Stimulated activated naive B cell treated with anti-CD40 and anti-IgM and Interleukin-4, amounts not matched to agents 10 μg/mL and 1 μg/mL and 100 μg/mL, for 72 hours (primary cell): ENCODE measurements at regions not wholly inside any gene's neighbourhood (a gene's known extent, or its start where the extent isn't known, plus 50 kb on each side); places are given as distances from the start of the nearest gene placed in this dataset.

Experiments used
- ATAC-seq, 2 donors: fragments of 150-1000 bp; cut with Tn5 transposase; replicated peaks; 2 replicates each; pipeline ENCODE4 v1.10.0; 2021; ENCODE audit warnings: moderate library complexity in 1 of 2
- DNase-seq: peaks from one replicate; pipeline ENCODE4 v3.0.0; 2021
- H3K27ac Mint-ChIP-seq: one replicate; pipeline ENCODE4 v1.8.0; 2022; ENCODE audit warnings: mild to moderate bottlenecking, mixed read lengths
- H3K27me3 Mint-ChIP-seq, 2 donors: one replicate each; pipeline ENCODE4 v1.8.0; 2022; ENCODE audit warnings: mixed read lengths in 2 of 2
- H3K36me3 Mint-ChIP-seq, 2 donors: one replicate each; pipeline ENCODE4 v1.8.0; 2022; ENCODE audit warnings: mixed read lengths in 2 of 2, mild to moderate bottlenecking in 1 of 2
- H3K4me1 Mint-ChIP-seq, 2 donors: one replicate each; pipeline ENCODE4 v1.8.0; 2022; ENCODE audit warnings: mixed read lengths in 2 of 2, mild to moderate bottlenecking in 1 of 2
- H3K4me3 Mint-ChIP-seq, 2 donors: one replicate each; pipeline ENCODE4 v1.8.0; 2022; ENCODE audit warnings: mild to moderate bottlenecking in 2 of 2, mixed read lengths in 2 of 2, moderate library complexity in 1 of 2
- H3K9me3 Mint-ChIP-seq, 2 donors: one replicate each; pipeline ENCODE4 v1.8.0; 2022; ENCODE audit warnings: mixed read lengths in 2 of 2, mild to moderate bottlenecking in 1 of 2

GRCh38 chr15:26097216-26097615 lies 234.1 kb upstream of the ATP10A start:
- no peak overlapping the region for H3K4me3 Mint-ChIP-seq
- peaks cover 0 to 4% of the 10 kb centered on the region in 2 donors for H3K4me1 Mint-ChIP-seq
- ATAC-seq: no peak
- no peaks in the 10 kb centered on the region for H3K36me3 Mint-ChIP-seq
- no peaks in the 10 kb centered on the region for H3K9me3 Mint-ChIP-seq
- no peak for DNase-seq
- H3K27me3 Mint-ChIP-seq: peaks cover 32 to 45% of the 10 kb centered on the region in 2 donors
- no peak overlapping the region for H3K27ac Mint-ChIP-seq

DNA sequence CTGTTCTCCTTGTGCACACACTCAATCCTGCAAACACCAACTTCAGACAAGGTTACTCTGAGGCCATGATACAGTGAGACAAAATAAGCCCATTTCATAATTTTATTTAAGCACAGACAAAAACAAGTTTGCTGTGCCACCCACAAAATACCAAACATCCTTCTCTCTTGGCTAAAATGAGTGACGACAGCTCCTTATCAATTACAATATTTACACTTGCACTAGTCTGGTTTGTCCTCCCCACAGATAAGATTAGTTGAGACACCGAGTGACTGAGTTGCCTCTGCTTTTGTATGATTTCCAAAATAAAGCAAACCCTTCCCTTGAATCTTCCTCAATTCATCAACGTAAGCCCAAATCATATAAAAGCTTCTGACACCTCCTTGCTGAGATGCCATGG lies 233.5 kb upstream of the ATP10A start:
- no peak overlapping the region for H3K27ac Mint-ChIP-seq
- peaks cover 29 to 40% of the 10 kb centered on the region in 2 donors for H3K27me3 Mint-ChIP-seq
- H3K9me3 Mint-ChIP-seq: no peaks in the 10 kb centered on the region
- peaks cover 0 to 4% of the 10 kb centered on the region in 2 donors for H3K4me1 Mint-ChIP-seq
- ATAC-seq (no peak), DNase-seq (no peak)
- H3K4me3 Mint-ChIP-seq: no peak overlapping the region
- H3K36me3 Mint-ChIP-seq: no peaks in the 10 kb centered on the region

- Mint-ChIP-seq H3K4me1 (peaks cover 0 to 4% of the 10 kb centered on the region in 2 donors), H3K27me3 (peaks cover 29 to 40% of the 10 kb centered on the region in 2 donors), H3K4me3 (no peak overlapping the region), H3K9me3 (no peaks in the 10 kb centered on the region), H3K27ac (no peak overlapping the region), H3K36me3 (no peaks in the 10 kb centered on the region)
- DNase-seq (no peak), ATAC-seq (no peak)
Measured at GRCh38 chr15:26095710-26096330, 232.7 kb upstream of the ATP10A start.

DNA sequence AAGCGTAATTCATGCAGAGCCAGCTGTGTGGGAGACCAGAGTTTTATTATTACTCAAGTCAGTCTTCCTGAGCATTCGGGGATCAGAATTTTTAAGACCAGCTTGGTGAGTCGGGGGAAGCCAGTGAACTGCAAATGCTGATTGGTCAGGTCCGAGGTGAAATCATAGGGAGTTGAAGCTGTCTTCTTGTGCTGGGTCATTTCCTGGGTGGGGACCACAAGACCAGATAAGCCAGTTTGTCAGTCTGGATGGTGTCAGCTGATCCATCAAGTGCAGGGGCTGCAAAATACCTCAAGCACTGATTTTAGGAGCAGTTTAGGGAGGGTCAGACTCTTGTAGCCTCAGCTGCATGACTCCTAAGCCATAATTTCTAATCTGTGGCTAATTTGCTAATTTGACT lies 228.1 kb upstream of the ATP10A start:
- H3K27me3 Mint-ChIP-seq: peaks cover 20 to 29% of the 10 kb centered on the region in 2 donors
- ATAC-seq (no peak), DNase-seq (no peak)
- H3K4me1 Mint-ChIP-seq: peaks cover 0 to 4% of the 10 kb centered on the region in 2 donors
- H3K4me3 Mint-ChIP-seq: no peak overlapping the region
- no peaks in the 10 kb centered on the region for H3K9me3 Mint-ChIP-seq
- H3K36me3 Mint-ChIP-seq: no peaks in the 10 kb centered on the region
- no peak overlapping the region for H3K27ac Mint-ChIP-seq

GRCh38 chr15:26087881-26088280 lies 224.8 kb upstream of the ATP10A start:
- Mint-ChIP-seq H3K9me3 (no peaks in the 10 kb centered on the region), H3K27me3 (peaks cover 8 to 10% of the 10 kb centered on the region in 2 donors), H3K36me3 (no peaks in the 10 kb centered on the region), H3K27ac (no peak overlapping the region), H3K4me1 (peaks cover under 1 to 5% of the 10 kb centered on the region in 2 donors), H3K4me3 (no peak overlapping the region)
- no peak for DNase-seq
- no peak for ATAC-seq

GRCh38 chr15:26087395-26087794 lies 224.3 kb upstream of the ATP10A start:
- Mint-ChIP-seq H3K4me1 (peaks cover 3 to 10% of the 10 kb centered on the region in 2 donors), H3K27ac (no peak overlapping the region), H3K9me3 (no peaks in the 10 kb centered on the region), H3K27me3 (peaks cover 7 to 11% of the 10 kb centered on the region in 2 donors), H3K36me3 (peaks cover 0 to under 1% of the 10 kb centered on the region in 2 donors), H3K4me3 (no peak overlapping the region)
- no peak for DNase-seq
- no peak for ATAC-seq

DNA sequence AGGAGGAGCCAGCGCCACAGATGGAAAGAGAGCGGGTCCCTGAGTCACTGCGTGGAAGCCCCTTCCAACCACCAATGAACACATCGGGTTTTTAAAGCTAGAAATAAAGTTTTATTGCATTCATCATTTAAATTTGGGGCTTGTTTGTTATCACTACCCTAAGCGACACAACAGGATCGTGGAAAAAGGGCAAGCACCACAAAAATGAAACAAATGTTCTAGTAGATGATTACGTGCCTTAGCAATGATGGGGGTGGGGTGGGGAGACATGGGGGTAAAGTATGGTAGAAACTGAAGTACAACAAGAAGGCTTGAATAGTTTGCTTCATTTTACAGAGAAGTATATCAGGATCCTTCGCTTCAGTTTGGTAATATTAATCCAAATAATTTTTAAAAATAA lies 221.6 kb upstream of the ATP10A start:
- no peak for DNase-seq
- peaks cover 9 to 16% of the 10 kb centered on the region in 2 donors for H3K27me3 Mint-ChIP-seq
- H3K9me3 Mint-ChIP-seq: peaks cover 0 to 2% of the 10 kb centered on the region in 2 donors
- ATAC-seq: no peak
- no peak overlapping the region for H3K4me3 Mint-ChIP-seq
- H3K4me1 Mint-ChIP-seq: peaks cover 8 to 35% of the 10 kb centered on the region in 2 donors
- H3K27ac Mint-ChIP-seq: no peak overlapping the region
- H3K36me3 Mint-ChIP-seq: peaks cover 3 to 5% of the 10 kb centered on the region in 2 donors

DNA sequence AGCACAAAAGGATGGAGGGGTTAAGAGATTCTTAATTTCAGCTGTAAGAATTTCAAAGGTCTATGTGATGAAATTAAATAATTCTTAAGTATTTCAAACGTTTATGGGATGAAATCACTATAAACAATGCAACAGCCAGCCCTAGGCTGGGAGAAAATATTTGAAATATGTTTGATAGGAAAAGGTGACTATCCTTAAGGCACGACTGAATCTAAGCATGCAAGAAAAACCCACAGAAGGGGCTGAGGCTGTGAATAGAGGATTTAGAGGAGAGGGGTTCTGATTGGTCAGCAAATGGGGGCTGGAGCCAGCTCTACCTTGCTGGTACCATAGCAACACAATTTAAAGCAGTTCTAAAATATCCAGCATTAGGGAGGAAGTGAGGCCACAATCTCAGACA lies 220.8 kb upstream of the ATP10A start:
- Mint-ChIP-seq H3K9me3 (peaks cover 0 to 2% of the 10 kb centered on the region in 2 donors), H3K27ac (no peak overlapping the region), H3K4me3 (no peak overlapping the region), H3K27me3 (peaks cover 9 to 16% of the 10 kb centered on the region in 2 donors), H3K4me1 (peaks cover 10 to 39% of the 10 kb centered on the region in 2 donors), H3K36me3 (peaks cover 3 to 5% of the 10 kb centered on the region in 2 donors)
- DNase-seq (no peak), ATAC-seq (no peak)

DNA sequence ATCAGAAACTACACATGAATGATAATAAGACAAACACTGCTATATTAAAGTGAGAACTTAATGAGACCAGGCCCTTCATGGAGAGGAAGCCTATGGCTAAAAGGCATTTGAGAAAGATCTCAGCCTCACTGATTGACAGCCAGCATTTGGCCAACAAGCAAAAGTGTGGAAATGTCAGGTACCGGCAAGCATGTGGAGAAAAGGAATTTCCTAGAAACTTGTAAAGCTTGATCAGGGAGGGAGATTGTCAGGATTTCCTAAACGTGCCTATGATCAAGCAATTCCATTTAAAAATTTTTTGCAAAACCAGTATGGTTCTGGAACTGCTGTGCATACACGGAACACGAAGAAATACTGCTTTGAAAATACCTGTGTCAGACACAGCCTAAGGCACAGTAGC lies 220.3 kb upstream of the ATP10A start:
- DNase-seq (no peak), ATAC-seq (no peak)
- Mint-ChIP-seq H3K27me3 (peaks cover 9 to 16% of the 10 kb centered on the region in 2 donors), H3K27ac (no peak overlapping the region), H3K4me1 (peaks cover 10 to 39% of the 10 kb centered on the region in 2 donors), H3K36me3 (peaks cover 3 to 5% of the 10 kb centered on the region in 2 donors), H3K4me3 (peak overlapping the region; percentile 82 to 93), H3K9me3 (peaks cover 0 to 2% of the 10 kb centered on the region in 2 donors)

GRCh38 chr15:26082221-26083109 lies 219.3 kb upstream of the ATP10A start:
- Mint-ChIP-seq H3K36me3 (peaks cover 3 to 5% of the 10 kb centered on the region in 2 donors), H3K27ac (peak overlapping the region; percentile 98)

DNA sequence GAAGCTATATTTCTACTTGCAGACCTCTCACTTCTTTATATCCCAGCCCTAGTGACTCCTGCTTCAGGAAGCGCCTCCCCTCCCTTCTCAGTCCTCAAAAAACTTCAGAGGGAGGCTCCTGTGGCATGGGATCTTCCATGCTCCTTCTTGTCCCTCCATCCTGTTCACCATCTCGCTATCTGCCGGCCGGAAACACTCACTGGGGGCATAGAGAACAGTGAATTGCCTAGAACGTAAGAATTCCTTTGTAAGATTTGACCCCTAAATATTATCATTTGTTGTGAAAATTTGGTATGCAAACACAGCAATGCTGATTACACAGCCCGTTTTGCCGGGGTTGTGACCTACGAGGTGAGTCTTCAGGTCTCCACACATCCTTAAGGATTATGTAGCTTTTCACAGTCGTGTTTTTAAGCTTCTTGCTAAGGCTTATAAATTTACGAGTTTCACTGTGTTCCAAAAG lies 218.7 kb upstream of the ATP10A start:
- H3K36me3 Mint-ChIP-seq: peaks cover 3 to 5% of the 10 kb centered on the region in 2 donors
- ATAC-seq (no peak), DNase-seq (no peak)
- peaks cover 9 to 16% of the 10 kb centered on the region in 2 donors for H3K27me3 Mint-ChIP-seq
- H3K4me1 Mint-ChIP-seq: peaks cover 10 to 39% of the 10 kb centered on the region in 2 donors
- peak overlapping the region; percentile 98 for H3K27ac Mint-ChIP-seq
- H3K4me3 Mint-ChIP-seq: peak overlapping the region; percentile 82 to 93
- peaks cover 0 to 2% of the 10 kb centered on the region in 2 donors for H3K9me3 Mint-ChIP-seq

More at GRCh38 chr15:26082221-26083109, 219.3 kb upstream of the ATP10A start:
- H3K4me1 Mint-ChIP-seq: peaks cover 10 to 39% of the 10 kb centered on the region in 2 donors
- peaks cover 9 to 16% of the 10 kb centered on the region in 2 donors for H3K27me3 Mint-ChIP-seq
- ATAC-seq (peak; percentile 98 to 99), DNase-seq (peak; percentile 93)
- H3K4me3 Mint-ChIP-seq: peak overlapping the region; percentile 82 to 93
- H3K9me3 Mint-ChIP-seq: peaks cover 0 to 2% of the 10 kb centered on the region in 2 donors

DNA sequence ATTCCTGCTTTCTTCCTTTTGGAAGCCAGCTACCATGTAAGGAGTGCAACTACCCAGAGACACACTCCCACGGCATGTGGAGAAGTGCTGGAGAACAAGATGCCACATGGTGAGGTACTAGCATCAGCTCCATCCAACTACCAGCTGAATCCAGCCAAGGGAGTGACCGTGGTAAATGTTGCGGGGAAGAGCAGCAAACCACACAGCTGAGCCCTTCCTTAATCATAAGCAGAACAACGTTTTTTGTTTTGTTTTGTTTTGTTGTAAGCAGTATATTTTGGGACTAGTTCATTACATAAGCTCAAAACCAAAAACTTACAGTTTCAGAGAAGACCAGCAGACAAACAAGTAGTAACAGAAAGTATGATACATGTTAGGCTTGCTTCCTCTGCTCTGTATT lies 212.6 kb upstream of the ATP10A start:
- no peaks in the 10 kb centered on the region for H3K9me3 Mint-ChIP-seq
- peaks cover 0 to 13% of the 10 kb centered on the region in 2 donors for H3K27me3 Mint-ChIP-seq
- no peaks in the 10 kb centered on the region for H3K36me3 Mint-ChIP-seq
- no peak overlapping the region for H3K4me3 Mint-ChIP-seq
- ATAC-seq (no peak), DNase-seq (no peak)
- H3K27ac Mint-ChIP-seq: no peak overlapping the region
- H3K4me1 Mint-ChIP-seq: peaks cover 11 to 14% of the 10 kb centered on the region in 2 donors

- H3K27me3 Mint-ChIP-seq: peaks cover 7 to 22% of the 10 kb centered on the region in 2 donors
- H3K9me3 Mint-ChIP-seq: no peaks in the 10 kb centered on the region
- H3K4me3 Mint-ChIP-seq: no peak overlapping the region
- H3K4me1 Mint-ChIP-seq: peaks cover 0 to 6% of the 10 kb centered on the region in 2 donors
- H3K36me3 Mint-ChIP-seq: no peaks in the 10 kb centered on the region
- ATAC-seq: peak in 1 of 2 donors; percentile 36
- DNase-seq: no peak
- no peak overlapping the region for H3K27ac Mint-ChIP-seq
Measured at GRCh38 chr15:26073430-26074333, 210.6 kb upstream of the ATP10A start.
